Stimulated activated CD4-positive, alpha-beta T cell treated with anti-CD3 and anti-CD28 coated beads, TNF-alpha, amount 100 ng/mL, for 1 hour (primary cell): ENCODE measurements at regions not wholly inside any gene's neighbourhood (a gene's known extent, or its start where the extent isn't known, plus 50 kb on each side); places are given as distances from the start of the nearest gene placed in this dataset.

ENCODE experiments used
- DNase-seq, 3 donors: peaks; one replicate each; pipeline ENCODE4 v3.0.0-alpha.2; 2020; ENCODE audit warnings: low read depth in 3 of 3, low spot score in 1 of 3

GRCh38 chr3:59266551-59266950 lies 216.7 kb upstream of the CFAP20DC start:
- DNase-seq, result no peak

- no peak for DNase-seq
These were observed 215.7 kb upstream of the CFAP20DC start for GRCh38 chr3:59265566-59265965.

- no peak for DNase-seq
These were observed 214.5 kb upstream of the CFAP20DC start for GRCh38 chr3:59264366-59264765.

GRCh38 chr3:59263152-59263551 lies 213.3 kb upstream of the CFAP20DC start:
- DNase-seq, result no peak

GRCh38 chr3:59262076-59262498 lies 212.3 kb upstream of the CFAP20DC start:
- DNase-seq, result no peak

GRCh38 chr3:59261009-59261408 lies 211.2 kb upstream of the CFAP20DC start:
- DNase-seq, result no peak

- DNase-seq, result no peak
These were observed 208.9 kb upstream of the CFAP20DC start for GRCh38 chr3:59258550-59259260.

GRCh38 chr3:59257506-59257905 lies 207.7 kb upstream of the CFAP20DC start:
- no peak for DNase-seq

GRCh38 chr3:59256230-59256629 lies 206.4 kb upstream of the CFAP20DC start:
- no peak for DNase-seq

- DNase-seq, result no peak
These were observed 205.2 kb upstream of the CFAP20DC start for GRCh38 chr3:59254976-59255375.

GRCh38 chr3:59254433-59254832 lies 204.6 kb upstream of the CFAP20DC start:
- DNase-seq, result no peak

- DNase-seq, result no peak
These were observed 203.7 kb upstream of the CFAP20DC start for GRCh38 chr3:59253523-59253922.

- DNase-seq, result no peak
These were observed 202.0 kb upstream of the CFAP20DC start for GRCh38 chr3:59251869-59252268.

GRCh38 chr3:59250600-59250999 lies 200.8 kb upstream of the CFAP20DC start:
- no peak for DNase-seq

- no peak for DNase-seq
These were observed 200.0 kb upstream of the CFAP20DC start for GRCh38 chr3:59249698-59250361.

GRCh38 chr3:59249004-59249403 lies 199.2 kb upstream of the CFAP20DC start:
- DNase-seq, result no peak

- DNase-seq, result no peak
These were observed 197.6 kb upstream of the CFAP20DC start for GRCh38 chr3:59247402-59247841.

GRCh38 chr3:59246719-59247401 lies 197.0 kb upstream of the CFAP20DC start:
- no peak for DNase-seq

- no peak for DNase-seq
These were observed 196.2 kb upstream of the CFAP20DC start for GRCh38 chr3:59245859-59246501.

GRCh38 chr3:59245300-59245858 lies 195.6 kb upstream of the CFAP20DC start:
- no peak for DNase-seq

GRCh38 chr3:59244343-59244742 lies 194.5 kb upstream of the CFAP20DC start:
- DNase-seq, result no peak
